OCI-LY3 (cell line): ENCODE measurements at regions not wholly inside any gene's neighbourhood (a gene's known extent, or its start where the extent isn't known, plus 50 kb on each side); places are given as distances from the start of the nearest gene placed in this dataset.

Source experiments
- H2AFZ ChIP-seq: fragments of 200-600, 300-600 bp; shearing (Covaris generic); 2 replicates; pipeline ENCODE4 v1.6.0; 2014; ENCODE audit warnings: antibody characterized with exemption, low read depth, low read length
- H3K27ac ChIP-seq: fragments of 200-600, 300-600 bp; sonication (generic); 2 replicates; pipeline ENCODE4 v1.5.1; 2014; ENCODE audit warnings: mild to moderate bottlenecking, low read length, moderate library complexity, mixed read lengths
- H3K27me3 ChIP-seq: fragments of 200-600, 300-600 bp; sonication (generic); 2 replicates; pipeline ENCODE4 v1.6.1; 2014; ENCODE audit warnings: low read depth, low read length, mixed read lengths
- H3K36me3 ChIP-seq: fragments of 200-600, 300-600 bp; sonication (generic); replicated peaks from 2 replicates; pipeline ENCODE3; 2014; ENCODE audit warnings: low read depth, low read length, mixed read lengths
- H3K4me1 ChIP-seq: fragments of 300-600, 200-600 bp; sonication (generic); 2 replicates; pipeline ENCODE4 v1.6.1; 2014; ENCODE audit warnings: low read length, mixed read lengths
- H3K4me2 ChIP-seq: fragments of 200-600, 300-600 bp; sonication (generic); 2 replicates; pipeline ENCODE4 v1.6.1; 2014; ENCODE audit warnings: low read length, mixed read lengths
- H3K4me3 ChIP-seq: fragments of 300-600, 200-600 bp; sonication (generic); 2 replicates; pipeline ENCODE4 v1.5.1; 2014; ENCODE audit warnings: antibody characterized with exemption, mild to moderate bottlenecking, low read length, moderate library complexity
- H3K79me2 ChIP-seq: fragments of 300-600, 200-600 bp; shearing (Covaris generic); 2 replicates; pipeline ENCODE4 v1.6.1; 2014; ENCODE audit warnings: mild to moderate bottlenecking, low read length, mixed read lengths
- H3K9ac ChIP-seq: fragments of 300-600, 200-600 bp; shearing (Covaris generic); 2 replicates; pipeline ENCODE4 v1.6.0; 2014; ENCODE audit warnings: mild to moderate bottlenecking, low read length, moderate library complexity
- H3K9me3 ChIP-seq: fragments of 200-600, 300-600 bp; shearing (Covaris generic); 2 replicates; pipeline ENCODE4 v1.6.1; 2014; ENCODE audit warnings: low read length, mixed read lengths; ENCODE audit not compliant: insufficient read depth
- H4K20me1 ChIP-seq: fragments of 200-600, 300-600 bp; sonication (generic); 2 replicates; pipeline ENCODE4 v1.6.1; 2016; ENCODE audit warnings: low read length, mixed read lengths; ENCODE audit not compliant: insufficient read depth
- EZH2phosphoT487 ChIP-seq: fragments of 200-600 bp; shearing (Covaris generic); IDR thresholded peaks from 2 replicates; pipeline ENCODE4 v1.6.1; 2018; ENCODE audit warnings: antibody characterized with exemption, mixed run types, low read depth
- TF ChIP-seq, protein P1 (sequence below): fragments of 200-600, 300-600 bp; sonication (generic); IDR thresholded peaks from 2 replicates; pipeline ENCODE4 v1.5.1; 2014; ENCODE audit warnings: antibody characterized with exemption, low read length, low read depth

DNA sequence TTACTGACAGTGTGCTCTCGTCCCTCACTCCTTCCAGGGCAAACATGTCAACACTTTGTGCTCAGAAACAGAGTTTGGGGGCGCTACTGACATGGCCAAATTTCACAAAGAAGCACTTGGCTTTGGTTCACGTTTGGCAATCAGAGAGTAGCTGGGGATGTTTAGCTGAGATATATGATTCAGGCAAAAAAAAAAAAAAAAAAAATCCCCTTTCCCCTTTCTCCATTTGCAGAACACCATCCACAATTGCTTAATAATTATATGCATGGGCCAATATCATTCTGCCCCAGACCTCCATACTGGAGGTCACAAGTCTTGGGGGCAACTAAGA is 128.4 kb upstream of the ADGRF1 start:
- no peak overlapping the region for H3K4me3 ChIP-seq
- TF ChIP-seq EZH2phosphoT487: no peak
- TF ChIP-seq, protein P1, sequence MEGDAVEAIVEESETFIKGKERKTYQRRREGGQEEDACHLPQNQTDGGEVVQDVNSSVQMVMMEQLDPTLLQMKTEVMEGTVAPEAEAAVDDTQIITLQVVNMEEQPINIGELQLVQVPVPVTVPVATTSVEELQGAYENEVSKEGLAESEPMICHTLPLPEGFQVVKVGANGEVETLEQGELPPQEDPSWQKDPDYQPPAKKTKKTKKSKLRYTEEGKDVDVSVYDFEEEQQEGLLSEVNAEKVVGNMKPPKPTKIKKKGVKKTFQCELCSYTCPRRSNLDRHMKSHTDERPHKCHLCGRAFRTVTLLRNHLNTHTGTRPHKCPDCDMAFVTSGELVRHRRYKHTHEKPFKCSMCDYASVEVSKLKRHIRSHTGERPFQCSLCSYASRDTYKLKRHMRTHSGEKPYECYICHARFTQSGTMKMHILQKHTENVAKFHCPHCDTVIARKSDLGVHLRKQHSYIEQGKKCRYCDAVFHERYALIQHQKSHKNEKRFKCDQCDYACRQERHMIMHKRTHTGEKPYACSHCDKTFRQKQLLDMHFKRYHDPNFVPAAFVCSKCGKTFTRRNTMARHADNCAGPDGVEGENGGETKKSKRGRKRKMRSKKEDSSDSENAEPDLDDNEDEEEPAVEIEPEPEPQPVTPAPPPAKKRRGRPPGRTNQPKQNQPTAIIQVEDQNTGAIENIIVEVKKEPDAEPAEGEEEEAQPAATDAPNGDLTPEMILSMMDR: peak; percentile 16; the same call in 1 of the 2 replicates
- H3K4me1 ChIP-seq: peaks cover 30% of the 10 kb centered on the region
- H3K9ac ChIP-seq: no peak overlapping the region
- no peaks in the 10 kb centered on the region for H4K20me1 ChIP-seq
- H3K36me3 ChIP-seq: no peaks in the 10 kb centered on the region
- H3K27ac ChIP-seq: no peak overlapping the region
- H3K27me3 ChIP-seq: no peaks in the 10 kb centered on the region
- H3K9me3 ChIP-seq: no peaks in the 10 kb centered on the region
- H3K4me2 ChIP-seq: peak overlapping the region; percentile 37
- peak overlapping the region; percentile 80; the same call in 1 of the 2 replicates for H2AFZ ChIP-seq
- no peaks in the 10 kb centered on the region for H3K79me2 ChIP-seq

DNA sequence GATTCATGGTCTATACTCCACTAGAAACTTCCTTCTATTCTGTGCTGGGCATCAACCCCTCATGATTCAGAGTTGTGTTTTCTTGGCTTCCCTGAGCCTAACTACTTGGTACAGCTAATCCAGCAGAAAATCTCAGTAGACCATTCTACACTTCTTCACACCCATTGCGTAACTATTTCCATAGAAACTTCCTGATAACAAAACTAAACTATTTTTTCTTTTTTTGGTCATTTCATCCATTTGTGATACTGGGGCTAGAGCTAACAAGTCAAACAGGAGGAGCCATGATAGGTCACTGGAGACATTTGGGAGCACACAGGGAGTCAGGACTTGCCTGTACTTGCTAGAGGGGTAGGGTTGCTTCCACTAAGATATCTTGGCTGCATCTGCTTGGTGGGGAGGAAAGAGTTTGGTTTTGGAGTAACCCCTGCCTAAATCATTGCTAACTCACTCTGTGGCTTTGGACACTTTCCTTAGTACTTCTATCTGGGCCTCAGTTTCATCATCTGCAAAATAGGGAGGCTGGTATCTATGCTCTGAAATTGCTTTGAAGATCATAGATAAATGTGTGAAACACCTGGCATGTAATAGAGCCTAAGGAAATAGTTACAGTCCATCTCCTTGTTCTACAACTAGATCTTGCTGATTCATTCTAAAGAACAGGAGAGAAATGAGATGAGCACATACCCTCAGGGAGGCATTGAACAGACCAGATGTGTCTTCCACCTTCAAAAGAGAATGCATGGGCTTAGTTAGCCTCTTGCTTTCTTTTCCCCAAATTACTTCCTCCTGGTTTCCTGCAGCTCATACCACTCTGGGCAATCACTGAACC is 127.9 kb upstream of the ADGRF1 start:
- no peak overlapping the region for H3K4me3 ChIP-seq
- H3K4me1 ChIP-seq: peaks cover 34% of the 10 kb centered on the region
- no peaks in the 10 kb centered on the region for H3K79me2 ChIP-seq
- H3K27ac ChIP-seq: no peak overlapping the region
- H3K4me2 ChIP-seq: peak overlapping the region; percentile 37
- peak overlapping the region; percentile 80; the same call in 1 of the 2 replicates for H2AFZ ChIP-seq
- H3K36me3 ChIP-seq: no peaks in the 10 kb centered on the region
- no peaks in the 10 kb centered on the region for H4K20me1 ChIP-seq
- H3K27me3 ChIP-seq: no peaks in the 10 kb centered on the region
- no peak overlapping the region for H3K9ac ChIP-seq
- no peaks in the 10 kb centered on the region for H3K9me3 ChIP-seq
- TF ChIP-seq, protein P1: no peak
- no peak for TF ChIP-seq EZH2phosphoT487

DNA sequence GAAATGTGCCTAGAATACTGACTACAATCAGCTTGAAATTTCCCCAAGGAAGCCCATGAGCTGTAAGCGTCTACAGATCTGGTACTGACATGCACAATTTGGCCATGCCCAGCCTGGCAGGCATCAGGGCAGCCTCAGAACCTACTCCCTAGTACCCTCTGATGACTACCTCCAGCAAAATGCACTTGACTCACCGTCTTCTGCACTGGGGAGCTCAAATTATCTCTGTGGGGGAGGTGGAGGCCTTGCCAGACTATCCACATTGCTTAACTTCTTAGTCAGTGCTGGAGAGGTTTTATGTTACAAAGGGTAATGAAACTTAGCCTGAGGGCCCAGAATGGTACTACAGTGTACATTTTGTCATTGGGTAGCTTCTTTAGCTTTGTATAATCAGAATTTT is 126.0 kb upstream of the ADGRF1 start:
- H3K79me2 ChIP-seq: no peaks in the 10 kb centered on the region
- H3K4me2 ChIP-seq: no peak overlapping the region
- H3K4me3 ChIP-seq: no peak overlapping the region
- no peaks in the 10 kb centered on the region for H3K9me3 ChIP-seq
- TF ChIP-seq EZH2phosphoT487: no peak
- TF ChIP-seq, protein P1: no peak
- no peak overlapping the region for H3K9ac ChIP-seq
- no peaks in the 10 kb centered on the region for H3K27me3 ChIP-seq
- H2AFZ ChIP-seq: no peak overlapping the region
- H3K4me1 ChIP-seq: peaks cover 51% of the 10 kb centered on the region
- H3K36me3 ChIP-seq: no peaks in the 10 kb centered on the region
- H4K20me1 ChIP-seq: no peaks in the 10 kb centered on the region
- no peak overlapping the region for H3K27ac ChIP-seq

DNA sequence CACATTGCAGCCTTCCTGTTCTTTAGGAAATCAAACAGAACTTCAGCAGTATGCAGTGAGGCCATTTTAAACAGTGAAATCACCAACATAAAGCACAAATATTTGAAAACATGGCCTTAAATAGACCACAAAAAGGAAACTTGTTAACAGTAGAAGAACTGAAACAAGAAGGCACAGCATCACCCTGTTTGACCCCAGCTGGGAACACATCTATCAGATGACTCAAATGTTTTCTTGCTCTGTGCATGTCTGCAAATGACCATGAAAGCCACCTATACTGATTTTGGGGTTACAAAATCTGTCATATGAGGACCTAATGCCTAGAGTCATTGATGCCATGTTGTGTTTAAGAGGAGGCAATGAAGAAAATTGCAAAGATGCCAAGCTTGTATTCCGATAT is 123.8 kb upstream of the ADGRF1 start:
- Histone ChIP-seq H3K27ac (peak overlapping the region; percentile 72), H3K9ac (no peak overlapping the region), H3K79me2 (no peaks in the 10 kb centered on the region), H3K4me1 (peaks cover 68% of the 10 kb centered on the region), H4K20me1 (no peaks in the 10 kb centered on the region), H3K27me3 (no peaks in the 10 kb centered on the region), H3K4me2 (peak overlapping the region; percentile 61), H2AFZ (peak overlapping the region; percentile 75), H3K9me3 (no peaks in the 10 kb centered on the region), H3K36me3 (no peaks in the 10 kb centered on the region), H3K4me3 (0 out of 2 replicates have a peak overlapping the region, but pooled peaks have one; percentile 4)
- TF ChIP-seq EZH2phosphoT487: no peak
- TF ChIP-seq, protein P1: no peak
